ENCODE measurements at regions not wholly inside any gene's neighbourhood (a gene's known extent, or its start where the extent isn't known, plus 50 kb on each side); places are given as distances from the start of the nearest gene placed in this dataset.

GRCh38 chr11:19377881-19378280, 137.1 kb upstream of the E2F8 start:
- H3K27ac ChIP-seq (ENCODE audit: poor library complexity, severe bottlenecking) = no peak overlapping the region
- peaks cover 28% of the 10 kb centered on the region for H3K4me1 ChIP-seq (ENCODE audit: insufficient read depth, poor library complexity, severe bottlenecking)
- DNase-seq (ENCODE audit: low spot score) (no peak), ATAC-seq (ENCODE audit: low read depth) (no peak)
- TF ChIP-seq, protein P1, sequence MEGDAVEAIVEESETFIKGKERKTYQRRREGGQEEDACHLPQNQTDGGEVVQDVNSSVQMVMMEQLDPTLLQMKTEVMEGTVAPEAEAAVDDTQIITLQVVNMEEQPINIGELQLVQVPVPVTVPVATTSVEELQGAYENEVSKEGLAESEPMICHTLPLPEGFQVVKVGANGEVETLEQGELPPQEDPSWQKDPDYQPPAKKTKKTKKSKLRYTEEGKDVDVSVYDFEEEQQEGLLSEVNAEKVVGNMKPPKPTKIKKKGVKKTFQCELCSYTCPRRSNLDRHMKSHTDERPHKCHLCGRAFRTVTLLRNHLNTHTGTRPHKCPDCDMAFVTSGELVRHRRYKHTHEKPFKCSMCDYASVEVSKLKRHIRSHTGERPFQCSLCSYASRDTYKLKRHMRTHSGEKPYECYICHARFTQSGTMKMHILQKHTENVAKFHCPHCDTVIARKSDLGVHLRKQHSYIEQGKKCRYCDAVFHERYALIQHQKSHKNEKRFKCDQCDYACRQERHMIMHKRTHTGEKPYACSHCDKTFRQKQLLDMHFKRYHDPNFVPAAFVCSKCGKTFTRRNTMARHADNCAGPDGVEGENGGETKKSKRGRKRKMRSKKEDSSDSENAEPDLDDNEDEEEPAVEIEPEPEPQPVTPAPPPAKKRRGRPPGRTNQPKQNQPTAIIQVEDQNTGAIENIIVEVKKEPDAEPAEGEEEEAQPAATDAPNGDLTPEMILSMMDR (IDR thresholded peaks at IDR 0.05; ENCODE audit: poor library complexity, severe bottlenecking) = no peak
- no peak overlapping the region for H3K4me3 ChIP-seq (ENCODE audit: severe bottlenecking)
- H3K36me3 ChIP-seq (ENCODE audit: low read depth) = no peaks in the 10 kb centered on the region
- no peaks in the 10 kb centered on the region for H3K27me3 ChIP-seq (ENCODE audit: insufficient read depth, poor library complexity, severe bottlenecking)
- H3K9me3 ChIP-seq (ENCODE audit: severe bottlenecking) = no peaks in the 10 kb centered on the region

- no peak for DNase-seq (ENCODE audit: low spot score)
- no peaks in the 10 kb centered on the region for H3K27me3 ChIP-seq (ENCODE audit: insufficient read depth, poor library complexity, severe bottlenecking)
- TF ChIP-seq, protein P1 (IDR thresholded peaks at IDR 0.05; ENCODE audit: poor library complexity, severe bottlenecking) = no peak
- H3K27ac ChIP-seq (ENCODE audit: poor library complexity, severe bottlenecking) = peak overlapping the region; percentile 99
- no peak overlapping the region for H3K4me3 ChIP-seq (ENCODE audit: severe bottlenecking)
- no peak for ATAC-seq (ENCODE audit: low read depth)
- no peaks in the 10 kb centered on the region for H3K36me3 ChIP-seq (ENCODE audit: low read depth)
- no peaks in the 10 kb centered on the region for H3K9me3 ChIP-seq (ENCODE audit: severe bottlenecking)
- H3K4me1 ChIP-seq (ENCODE audit: insufficient read depth, poor library complexity, severe bottlenecking) = peaks cover 34% of the 10 kb centered on the region
Observed at GRCh38 chr11:19375440-19375839, 134.7 kb upstream of the E2F8 start.

DNA sequence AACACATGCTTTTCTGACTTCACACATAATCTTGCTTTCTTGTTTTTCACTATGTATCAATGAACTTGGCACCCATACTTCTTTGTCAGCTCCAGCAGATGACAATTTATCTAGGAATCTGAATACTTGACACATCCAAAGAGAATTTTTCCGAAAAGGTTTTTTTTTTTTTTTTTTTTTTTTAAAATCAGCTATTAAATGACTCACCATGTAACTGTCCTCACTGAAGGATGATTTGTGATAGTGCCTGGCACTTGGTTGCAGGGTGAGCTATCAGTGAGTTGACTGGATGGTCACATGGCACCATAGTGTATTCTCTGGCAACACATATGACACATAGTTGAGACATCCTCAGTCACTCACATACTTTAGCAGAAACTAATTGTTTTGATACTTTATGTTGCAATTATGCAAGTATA, 133.4 kb upstream of the E2F8 start:
- no peaks in the 10 kb centered on the region for H3K9me3 ChIP-seq (ENCODE audit: severe bottlenecking)
- H3K4me3 ChIP-seq (ENCODE audit: severe bottlenecking) = no peak overlapping the region
- peaks cover 41% of the 10 kb centered on the region for H3K4me1 ChIP-seq (ENCODE audit: insufficient read depth, poor library complexity, severe bottlenecking)
- TF ChIP-seq, protein P1 (IDR thresholded peaks at IDR 0.05; ENCODE audit: poor library complexity, severe bottlenecking) = no peak
- H3K27ac ChIP-seq (ENCODE audit: poor library complexity, severe bottlenecking) = peak overlapping the region; percentile 99
- H3K27me3 ChIP-seq (ENCODE audit: insufficient read depth, poor library complexity, severe bottlenecking) = no peaks in the 10 kb centered on the region
- H3K36me3 ChIP-seq (ENCODE audit: low read depth) = no peaks in the 10 kb centered on the region
- DNase-seq (ENCODE audit: low spot score) (peak; percentile 86), ATAC-seq (ENCODE audit: low read depth) (peak; percentile 88)

GRCh38 chr11:19372381-19372780, 131.6 kb upstream of the E2F8 start:
- no peak overlapping the region for H3K4me3 ChIP-seq (ENCODE audit: severe bottlenecking)
- peak overlapping the region; percentile 99 for H3K27ac ChIP-seq (ENCODE audit: poor library complexity, severe bottlenecking)
- ATAC-seq (ENCODE audit: low read depth) (no peak), DNase-seq (ENCODE audit: low spot score) (no peak)
- TF ChIP-seq, protein P1 (IDR thresholded peaks at IDR 0.05; ENCODE audit: poor library complexity, severe bottlenecking) = no peak
- peaks cover 48% of the 10 kb centered on the region for H3K4me1 ChIP-seq (ENCODE audit: insufficient read depth, poor library complexity, severe bottlenecking)
- H3K9me3 ChIP-seq (ENCODE audit: severe bottlenecking) = no peaks in the 10 kb centered on the region
- no peaks in the 10 kb centered on the region for H3K36me3 ChIP-seq (ENCODE audit: low read depth)
- H3K27me3 ChIP-seq (ENCODE audit: insufficient read depth, poor library complexity, severe bottlenecking) = no peaks in the 10 kb centered on the region

GRCh38 chr11:19370100-19370861, 129.5 kb upstream of the E2F8 start:
- Histone ChIP-seq H3K4me3 (ENCODE audit: severe bottlenecking) (no peak overlapping the region), H3K27ac (ENCODE audit: poor library complexity, severe bottlenecking) (peak overlapping the region; percentile 99), H3K27me3 (ENCODE audit: insufficient read depth, poor library complexity, severe bottlenecking) (no peaks in the 10 kb centered on the region), H3K9me3 (ENCODE audit: severe bottlenecking) (no peaks in the 10 kb centered on the region), H3K36me3 (ENCODE audit: low read depth) (no peaks in the 10 kb centered on the region), H3K4me1 (ENCODE audit: insufficient read depth, poor library complexity, severe bottlenecking) (peaks cover 56% of the 10 kb centered on the region)
- DNase-seq (ENCODE audit: low spot score) = peak; percentile 62
- ATAC-seq (ENCODE audit: low read depth) = peak; percentile 73
- TF ChIP-seq, protein P1 (IDR thresholded peaks at IDR 0.05; ENCODE audit: poor library complexity, severe bottlenecking) = no peak

Measured in RWPE2 (cell line).